NCI-H1436 (cell line): ENCODE measurements at regions not wholly inside any gene's neighbourhood (a gene's known extent, or its start where the extent isn't known, plus 50 kb on each side); places are given as distances from the start of the nearest gene placed in this dataset.

ENCODE experiments used
- DNase-seq: peaks from one replicate; lab custom pipeline; 2025; lab: John Stamatoyannopoulos, UW

DNA sequence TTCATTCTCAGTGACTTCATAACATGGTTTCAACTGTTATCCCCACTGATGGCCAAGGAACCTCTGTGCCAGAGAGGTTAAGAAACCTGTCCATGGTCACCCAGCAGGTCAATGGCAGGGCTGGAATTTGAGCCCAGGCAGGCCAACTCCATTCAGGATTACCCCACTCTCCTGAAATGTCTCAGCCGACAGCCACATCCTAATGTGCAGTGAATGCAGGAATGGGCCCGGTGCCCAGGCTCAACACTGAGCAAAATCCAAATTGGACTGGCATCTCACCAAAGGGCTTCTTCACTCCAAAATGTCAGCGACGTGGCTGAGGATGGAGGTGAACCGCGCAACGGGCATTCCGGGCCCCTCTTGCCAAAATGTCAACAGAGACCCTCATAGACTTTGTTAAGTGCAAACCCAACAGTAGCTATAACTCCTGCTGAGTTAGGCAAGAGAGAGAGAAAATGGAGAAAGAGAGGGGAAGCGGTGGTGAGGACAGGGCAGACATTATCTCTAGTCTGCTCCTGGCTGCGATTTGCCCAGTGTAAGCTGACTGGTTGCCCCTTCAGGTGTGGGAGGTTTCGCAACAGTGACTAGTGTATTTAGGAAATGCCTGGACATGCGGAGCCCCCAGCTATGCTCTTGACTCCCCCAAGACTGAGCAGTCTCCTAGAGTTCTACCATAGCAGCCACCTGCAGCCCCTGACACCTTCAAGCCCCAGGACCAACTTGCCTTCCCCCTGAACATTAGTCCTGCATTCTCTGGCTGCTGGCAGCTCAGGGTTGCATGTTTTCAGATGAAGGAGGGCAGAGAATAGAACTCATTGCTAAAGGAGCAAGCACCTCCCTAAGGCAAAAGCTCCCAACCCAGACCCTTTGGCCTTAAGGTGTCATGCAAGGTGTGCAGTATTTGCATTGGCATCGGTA, 167.7 kb downstream of the ANAPC1 start:
- no peak for DNase-seq

GRCh38 chr2:111716905-111717775, 166.9 kb downstream of the ANAPC1 start:
- no peak for DNase-seq
